MM.1S (cell line): ENCODE measurements at regions not wholly inside any gene's neighbourhood (a gene's known extent, or its start where the extent isn't known, plus 50 kb on each side); places are given as distances from the start of the nearest gene placed in this dataset.

Experiments used
- DNase-seq: peaks from one replicate; pipeline ENCODE4 v3.0.0-alpha.2; 2015
- H2AFZ ChIP-seq: fragments of 300-600 bp; sonication (generic); 2 replicates; pipeline ENCODE4 v1.6.0; 2016; ENCODE audit warnings: antibody characterized with exemption, low read length
- H3F3A ChIP-seq: fragments of 300-600 bp; sonication (generic); 2 replicates; pipeline ENCODE4 v1.6.1; 2016; ENCODE audit warnings: mild to moderate bottlenecking, antibody characterized with exemption, low read length, moderate library complexity, mixed read lengths; ENCODE audit not compliant: insufficient read depth
- H3K27ac ChIP-seq: fragments of 300-600 bp; sonication (generic); 2 replicates; pipeline ENCODE4 v1.5.1; 2016; ENCODE audit warnings: mild to moderate bottlenecking, low read length
- H3K27me3 ChIP-seq: fragments of 300-600 bp; sonication (generic); replicated peaks from 2 replicates; pipeline ENCODE4 v1.6.0; 2016; ENCODE audit warnings: low read length; ENCODE audit not compliant: insufficient read depth
- H3K36me3 ChIP-seq: fragments of 300-600 bp; sonication (generic); replicated peaks from 2 replicates; pipeline ENCODE4 v1.6.1; 2016; ENCODE audit warnings: mild to moderate bottlenecking, low read length, mixed read lengths; ENCODE audit not compliant: insufficient read depth
- H3K4me1 ChIP-seq: fragments of 300-600 bp; sonication (generic); 2 replicates; pipeline ENCODE4 v1.6.1; 2016; ENCODE audit warnings: low read length, mixed read lengths
- H3K4me2 ChIP-seq: fragments of 300-600 bp; sonication (generic); 2 replicates; pipeline ENCODE4 v1.6.0; 2016; ENCODE audit warnings: low read depth, low read length
- H3K4me3 ChIP-seq: fragments of 300-600 bp; sonication (generic); 2 replicates; pipeline ENCODE4 v1.5.1; 2016; ENCODE audit warnings: low read length, mixed read lengths
- H3K79me2 ChIP-seq: fragments of 300-600 bp; sonication (generic); 2 replicates; pipeline ENCODE4 v1.6.1; 2016; ENCODE audit warnings: mixed run types, low read length, mixed read lengths
- H3K9ac ChIP-seq: fragments of 300-600 bp; sonication (generic); 2 replicates; pipeline ENCODE4 v1.6.1; 2016; ENCODE audit warnings: low read length, mixed read lengths
- H3K9me2 ChIP-seq: fragments of 300-600 bp; sonication (generic); replicated peaks from 2 replicates; pipeline ENCODE4 v1.6.1; 2016; ENCODE audit warnings: mild to moderate bottlenecking, low read length, mixed read lengths; ENCODE audit not compliant: insufficient read depth
- H3K9me3 ChIP-seq: fragments of 300-600 bp; sonication (generic); replicated peaks from 2 replicates; pipeline ENCODE4 v1.6.1; 2016; ENCODE audit warnings: mild to moderate bottlenecking, low read length, mixed read lengths; ENCODE audit not compliant: insufficient read depth
- H4K20me1 ChIP-seq: fragments of 300-600 bp; sonication (generic); 2 replicates; pipeline ENCODE4 v1.6.1; 2016; ENCODE audit warnings: mild to moderate bottlenecking, low read length, moderate library complexity, mixed read lengths; ENCODE audit not compliant: insufficient read depth
- CTCF ChIP-seq: fragments of 300-600 bp; sonication (generic); IDR thresholded peaks from 2 replicates; pipeline ENCODE4 v1.5.1; 2016; ENCODE audit warnings: antibody characterized with exemption, low read length, mixed read lengths
- EZH2 ChIP-seq: fragments of 300-600 bp; sonication (generic); optimal IDR thresholded peaks from 2 replicates; pipeline ENCODE3; 2017; ENCODE audit warnings: low read depth, mild to moderate bottlenecking, antibody characterized with exemption, low read length, mixed read lengths
- EZH2phosphoT487 ChIP-seq: fragments of 300-600 bp; sonication (generic); IDR thresholded peaks from 2 replicates; pipeline ENCODE4 v1.6.1; 2018; ENCODE audit warnings: antibody characterized with exemption, low read length

- H3K9me2 ChIP-seq = no peaks in the 10 kb centered on the region
- no peaks in the 10 kb centered on the region for H4K20me1 ChIP-seq
- TF ChIP-seq EZH2 = no peak
- TF ChIP-seq EZH2phosphoT487 = no peak
- no peak for TF ChIP-seq CTCF
- H3K36me3 ChIP-seq = no peaks in the 10 kb centered on the region
- no peaks in the 10 kb centered on the region for H3K4me1 ChIP-seq
- H3K9me3 ChIP-seq = no peaks in the 10 kb centered on the region
- no peak overlapping the region for H3K27ac ChIP-seq
- DNase-seq = no peak
- H2AFZ ChIP-seq = no peak overlapping the region
- H3F3A ChIP-seq = no peaks in the 10 kb centered on the region
- H3K9ac ChIP-seq = no peak overlapping the region
- H3K4me3 ChIP-seq = no peak overlapping the region
- no peaks in the 10 kb centered on the region for H3K79me2 ChIP-seq
- H3K27me3 ChIP-seq = no peaks in the 10 kb centered on the region
- no peak overlapping the region for H3K4me2 ChIP-seq
These were observed 195.8 kb downstream of the RAP2A start for GRCh38 chr13:97629601-97630272.

DNA sequence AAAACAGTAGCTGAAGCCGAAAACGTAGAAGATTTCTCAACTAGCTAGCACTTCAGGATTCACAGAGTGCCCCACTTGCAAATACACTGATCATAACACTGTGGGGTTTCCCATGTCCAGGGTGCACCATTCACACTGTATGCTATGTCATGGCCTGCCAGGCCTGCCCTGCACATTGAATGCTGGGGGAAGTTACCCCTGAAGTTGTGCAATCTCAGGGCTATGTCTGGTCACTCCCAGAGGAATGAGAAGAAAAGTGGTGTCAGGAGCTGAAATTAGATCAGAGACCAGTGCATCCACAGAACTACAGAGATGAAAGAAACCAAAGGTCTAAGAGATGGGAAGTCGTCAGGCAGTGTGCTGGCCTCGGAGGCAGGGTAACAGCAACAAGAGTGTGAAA lies 196.8 kb downstream of the RAP2A start:
- Histone ChIP-seq H3K4me2 (no peak overlapping the region), H3K4me1 (no peaks in the 10 kb centered on the region), H3K9ac (no peak overlapping the region), H3K79me2 (no peaks in the 10 kb centered on the region), H3K27ac (no peak overlapping the region), H2AFZ (no peak overlapping the region), H3K9me2 (no peaks in the 10 kb centered on the region), H4K20me1 (no peaks in the 10 kb centered on the region), H3F3A (no peaks in the 10 kb centered on the region), H3K4me3 (no peak overlapping the region), H3K36me3 (no peaks in the 10 kb centered on the region), H3K9me3 (no peaks in the 10 kb centered on the region), H3K27me3 (no peaks in the 10 kb centered on the region)
- DNase-seq = no peak
- TF ChIP-seq CTCF (no peak), EZH2 (no peak)

DNA sequence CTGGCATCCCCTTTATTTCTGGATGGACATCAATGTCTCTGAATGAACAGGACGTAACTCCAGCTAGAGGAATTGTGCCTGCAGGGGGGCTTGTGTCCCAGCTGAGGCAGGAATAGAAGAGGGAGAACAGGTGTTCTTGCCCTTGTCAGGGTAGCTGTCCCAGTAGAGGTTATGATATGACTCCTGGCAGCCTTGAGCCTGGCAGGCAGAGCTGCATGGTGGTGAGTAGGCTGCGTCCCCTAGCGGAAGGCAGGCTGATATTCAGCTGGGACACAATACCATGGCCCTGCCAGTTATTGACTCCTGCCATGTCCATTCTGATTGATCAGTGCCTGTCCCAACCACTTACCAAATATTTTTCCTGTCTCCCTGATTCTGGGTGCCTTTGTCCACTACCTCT lies 197.2 kb downstream of the RAP2A start:
- Histone ChIP-seq H3K27ac (no peak overlapping the region), H2AFZ (no peak overlapping the region), H3K4me3 (no peak overlapping the region), H4K20me1 (no peaks in the 10 kb centered on the region), H3K27me3 (no peaks in the 10 kb centered on the region), H3K79me2 (no peaks in the 10 kb centered on the region), H3K4me2 (no peak overlapping the region), H3K4me1 (no peaks in the 10 kb centered on the region), H3K36me3 (no peaks in the 10 kb centered on the region), H3F3A (no peaks in the 10 kb centered on the region), H3K9ac (no peak overlapping the region), H3K9me3 (no peaks in the 10 kb centered on the region), H3K9me2 (no peaks in the 10 kb centered on the region)
- DNase-seq = no peak
- TF ChIP-seq EZH2phosphoT487 = no peak

- Histone ChIP-seq H3K4me3 (no peak overlapping the region), H3K9me2 (no peaks in the 10 kb centered on the region), H3K9me3 (no peaks in the 10 kb centered on the region), H2AFZ (no peak overlapping the region), H3K4me2 (no peak overlapping the region), H3F3A (no peaks in the 10 kb centered on the region), H3K27me3 (no peaks in the 10 kb centered on the region), H3K36me3 (no peaks in the 10 kb centered on the region), H3K27ac (no peak overlapping the region), H3K4me1 (no peaks in the 10 kb centered on the region), H3K9ac (no peak overlapping the region), H4K20me1 (no peaks in the 10 kb centered on the region), H3K79me2 (no peaks in the 10 kb centered on the region)
- DNase-seq = no peak
- no peak for TF ChIP-seq EZH2
- TF ChIP-seq EZH2phosphoT487 = no peak
- no peak for TF ChIP-seq CTCF
These were observed 205.3 kb downstream of the RAP2A start for GRCh38 chr13:97639236-97639635.
